Kidney capillary endothelial cell (primary cell): ENCODE measurements at regions not wholly inside any gene's neighbourhood (a gene's known extent, or its start where the extent isn't known, plus 50 kb on each side); places are given as distances from the start of the nearest gene placed in this dataset.
A peak's percentile ranks its signal among the peaks of the same experiment; 100 is the strongest.

Source experiments
- DNase-seq: peaks from one replicate; pipeline ENCODE4 v3.0.0-alpha.2; 2018; ENCODE audit warnings: low spot score

DNA sequence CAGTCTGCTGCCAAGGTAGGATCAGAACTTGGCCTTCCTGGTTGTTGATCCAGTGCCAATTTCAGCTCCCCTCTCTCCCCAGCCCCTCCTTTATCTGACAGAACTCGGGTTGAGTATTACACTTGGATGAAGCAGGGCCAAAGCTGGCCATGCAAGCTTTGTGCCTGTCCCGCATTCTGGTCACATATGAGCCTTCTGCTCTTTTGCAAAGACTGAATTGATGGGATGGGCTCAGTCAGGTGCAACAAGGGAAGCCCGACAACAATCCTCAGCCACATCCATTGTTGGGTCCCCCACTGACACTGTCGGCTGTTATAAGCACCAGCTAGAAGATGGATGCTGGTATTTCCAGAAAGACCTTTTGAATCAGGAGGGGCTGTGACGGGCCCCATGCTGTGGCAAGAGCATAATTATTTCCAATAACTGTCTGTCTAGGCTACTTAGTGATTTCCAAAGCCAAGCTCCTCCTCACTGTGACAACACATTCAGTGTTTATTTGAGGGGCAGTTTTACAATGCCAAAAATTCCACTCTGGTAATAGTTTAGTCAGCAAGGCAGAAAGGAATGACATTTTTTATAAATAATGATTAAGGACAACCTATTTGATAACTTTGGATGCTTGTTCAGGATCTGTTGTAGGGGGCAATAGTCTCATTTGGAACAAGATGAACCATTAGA, 146.8 kb upstream of the FRMD4B start:
- DNase-seq: no peak

DNA sequence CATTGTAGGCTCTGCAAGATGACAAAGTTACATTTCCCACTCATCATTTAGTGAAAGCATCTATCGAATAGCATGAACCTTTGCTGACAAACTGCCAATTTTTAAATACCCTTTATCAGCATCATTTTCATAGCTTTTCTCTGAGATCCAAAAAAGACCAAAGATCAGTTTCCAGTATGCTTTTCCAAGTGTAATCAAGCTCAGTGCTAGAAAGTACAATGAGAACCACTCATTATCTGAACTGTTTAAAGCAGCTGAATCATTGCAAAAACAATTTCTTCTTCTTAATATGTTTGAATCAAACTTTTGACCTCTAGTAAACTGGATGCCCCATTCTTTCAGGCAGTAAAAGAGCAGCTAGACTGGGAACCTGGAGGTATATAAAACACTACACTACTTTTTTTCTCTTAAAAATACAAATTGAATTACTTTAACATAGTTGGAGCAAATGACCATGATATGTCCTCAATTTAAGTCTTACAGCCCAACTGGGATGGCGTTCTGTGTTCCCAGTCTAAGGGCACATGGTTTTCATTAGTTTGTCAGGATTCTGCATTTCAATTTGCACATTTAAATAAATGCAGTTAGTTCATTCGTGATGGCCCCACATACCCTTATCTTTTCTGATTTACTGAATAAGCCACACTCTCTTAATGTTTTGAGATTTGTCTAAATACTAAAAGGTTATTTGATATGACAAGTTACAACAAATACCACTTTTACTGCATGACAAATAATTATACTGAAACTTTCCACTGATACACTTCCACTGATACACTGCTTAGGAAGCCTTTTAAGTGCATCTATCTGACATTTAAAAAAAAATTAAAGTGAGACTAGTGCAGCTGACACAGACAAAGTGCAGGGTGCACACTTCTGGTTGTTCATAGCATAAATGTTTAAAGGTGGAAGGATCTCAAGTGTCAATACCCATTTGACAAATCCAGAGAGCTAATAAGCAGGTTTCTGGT, 146.0 kb upstream of the FRMD4B start:
- no peak for DNase-seq

DNA sequence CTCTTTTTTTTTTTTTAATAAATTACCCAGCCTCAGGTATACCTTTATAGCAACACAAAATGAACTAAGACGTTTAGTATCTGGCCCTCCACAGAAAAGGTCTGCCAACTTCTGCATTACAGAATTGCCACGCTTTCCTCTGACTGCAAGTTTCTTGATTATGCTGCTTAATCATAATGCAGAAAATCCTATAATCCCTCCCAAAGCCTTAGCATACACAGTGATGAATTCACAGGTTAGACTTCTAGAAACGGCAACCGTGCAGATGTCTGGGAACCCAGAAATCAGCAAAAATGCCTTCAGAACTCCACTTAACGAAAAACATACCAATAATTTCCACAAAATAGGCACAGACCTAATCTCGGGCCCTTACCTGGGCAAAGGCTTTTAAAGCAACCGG, 144.7 kb upstream of the FRMD4B start:
- no peak for DNase-seq

DNA sequence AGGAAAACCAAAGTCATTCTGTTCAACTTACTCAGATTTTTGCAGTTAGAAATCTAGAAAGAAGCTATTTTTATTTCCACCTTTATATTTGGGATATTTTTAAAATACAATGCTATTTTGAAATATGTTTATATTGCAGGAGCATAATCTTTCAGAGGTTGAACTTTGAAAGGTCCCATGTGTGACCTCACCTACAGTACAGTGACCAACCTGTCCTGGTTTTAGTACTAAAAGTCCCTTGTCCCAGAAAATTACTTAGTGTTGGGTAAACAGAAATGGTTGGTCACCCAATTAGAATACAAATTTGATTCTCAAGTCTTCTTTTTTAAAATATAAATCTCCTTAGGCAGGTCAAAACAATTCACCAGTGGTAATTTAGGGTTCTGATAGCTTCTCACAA, 141.6 kb upstream of the FRMD4B start:
- no peak for DNase-seq

DNA sequence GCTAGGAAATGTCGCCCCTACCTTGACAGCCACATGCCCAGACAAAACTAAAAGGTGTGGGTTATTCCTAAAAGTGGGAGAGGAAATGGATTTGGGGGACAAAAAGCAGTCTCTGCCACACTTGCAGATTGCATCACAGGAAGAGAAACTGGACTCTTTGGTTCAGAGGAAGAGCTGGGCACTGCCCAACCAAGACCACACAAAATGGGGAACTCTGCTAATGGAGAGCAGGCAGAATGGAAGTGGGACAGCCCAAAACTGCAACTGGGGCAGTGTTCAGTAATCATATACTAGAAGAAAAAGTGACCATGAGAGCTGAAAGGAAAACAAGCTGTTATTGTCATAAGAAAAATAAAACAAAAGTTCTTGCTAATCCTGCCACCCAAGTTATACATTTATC, 138.9 kb upstream of the FRMD4B start:
- no peak for DNase-seq

DNA sequence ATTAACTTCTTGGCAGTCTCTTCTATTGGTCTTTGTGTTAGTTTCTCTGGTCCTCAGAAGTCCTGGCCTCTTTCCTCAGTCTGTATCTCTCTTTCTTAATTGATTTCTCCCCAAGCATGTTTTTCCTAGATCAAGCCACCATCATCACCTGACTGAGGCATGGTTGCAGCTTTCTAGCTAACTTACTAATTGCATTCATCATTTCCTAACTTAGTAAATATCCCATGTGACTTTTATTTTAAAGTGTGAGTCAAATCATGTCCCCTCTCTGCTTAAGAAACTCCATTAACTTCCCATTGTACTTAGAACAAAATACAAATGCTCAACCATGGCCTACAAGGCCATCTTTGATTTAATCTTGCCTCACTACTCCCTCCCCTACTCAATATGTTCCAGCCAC, 135.4 kb upstream of the FRMD4B start:
- DNase-seq: no peak

DNA sequence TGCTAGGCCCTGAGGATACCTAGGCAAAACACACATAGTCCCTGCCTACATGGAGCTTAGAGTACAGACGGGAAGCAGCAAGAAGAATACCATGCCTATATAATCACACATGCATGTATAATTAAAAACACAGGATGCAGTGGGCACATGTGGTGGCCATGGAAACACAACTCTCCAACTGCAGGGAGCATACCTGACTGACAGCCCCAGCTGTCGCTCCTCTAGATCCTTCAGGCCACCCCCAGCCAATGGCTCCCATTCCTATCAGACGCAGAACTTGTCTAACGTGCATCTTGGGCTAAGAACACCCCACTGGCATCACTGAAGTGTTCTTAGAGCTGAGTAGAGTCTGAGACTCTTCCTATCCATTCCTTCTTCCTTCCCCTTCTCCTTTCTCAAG, 125.5 kb upstream of the FRMD4B start:
- DNase-seq: no peak

DNA sequence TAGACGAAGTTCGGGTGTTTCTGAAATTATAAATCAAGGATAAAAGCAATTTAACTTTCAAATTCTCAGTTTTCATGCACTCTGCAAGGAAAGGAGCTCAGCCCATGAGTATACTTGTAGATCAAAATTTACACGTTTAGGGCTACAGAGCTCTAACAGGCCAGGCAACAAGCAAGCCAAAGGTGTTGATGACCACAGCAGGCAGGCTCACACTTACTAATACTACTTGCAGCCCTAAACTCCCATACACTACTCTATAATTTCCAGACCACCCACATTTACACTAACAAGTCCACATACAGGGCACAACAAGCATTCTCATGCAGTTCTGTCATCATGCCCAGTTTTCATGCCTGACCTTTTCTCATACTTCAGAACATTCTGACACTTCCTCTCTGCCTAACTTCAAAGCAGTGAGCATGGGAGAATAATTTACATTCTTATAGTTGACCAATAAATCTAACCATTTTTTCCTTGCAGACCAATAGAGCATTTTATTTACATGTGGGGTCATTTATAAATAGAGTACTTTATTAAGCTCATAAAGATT, 124.7 kb upstream of the FRMD4B start:
- peak; percentile 21 for DNase-seq

DNA sequence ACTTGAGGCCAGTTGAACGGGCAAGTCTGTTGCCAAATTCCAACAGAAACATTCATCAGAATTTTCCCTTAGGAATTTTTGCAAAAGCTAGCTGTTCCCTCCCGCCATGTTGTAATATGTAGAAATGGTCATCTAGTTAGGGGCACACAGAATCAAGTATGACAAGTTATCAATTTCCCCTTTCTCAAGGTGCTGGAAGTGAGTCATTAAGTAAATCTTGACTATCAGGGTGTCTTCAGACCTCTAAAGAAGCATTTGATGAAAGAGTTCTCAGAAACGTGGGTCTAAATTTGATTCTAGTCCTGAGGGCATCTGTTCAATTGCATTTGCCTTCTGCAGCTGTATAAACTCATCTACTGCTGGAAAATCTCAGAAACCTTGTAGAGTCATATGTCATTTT, 123.4 kb upstream of the FRMD4B start:
- DNase-seq: no peak

DNA sequence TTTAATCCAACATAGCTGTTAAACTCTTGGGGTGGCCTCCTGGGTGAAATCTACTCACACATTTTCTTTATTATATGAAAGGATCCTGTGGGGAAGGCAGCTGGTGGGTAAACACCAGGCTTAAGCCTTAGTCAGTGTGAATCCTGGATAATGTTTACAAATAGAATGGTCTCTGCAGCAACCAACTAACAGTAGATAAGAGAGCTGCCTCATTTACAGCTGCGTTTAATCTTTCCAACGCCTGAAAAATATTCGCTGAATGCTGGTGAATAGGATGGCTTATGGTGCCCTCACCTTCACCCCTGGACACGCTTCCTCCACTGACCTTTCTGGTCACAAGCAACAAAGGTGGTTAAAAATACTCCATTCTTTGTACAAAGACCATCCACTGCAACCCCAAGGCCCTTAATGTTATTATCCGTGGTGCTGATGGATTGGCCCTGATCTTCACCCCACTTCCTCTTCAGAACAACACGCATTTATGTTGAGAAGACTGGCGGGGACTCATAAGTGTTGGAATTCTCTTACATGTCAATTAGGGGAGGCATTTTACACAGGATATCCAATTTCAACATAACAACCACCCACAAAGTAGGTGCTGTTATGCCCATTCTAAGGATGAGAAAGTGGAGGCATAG, 120.0 kb upstream of the FRMD4B start:
- DNase-seq: no peak

DNA sequence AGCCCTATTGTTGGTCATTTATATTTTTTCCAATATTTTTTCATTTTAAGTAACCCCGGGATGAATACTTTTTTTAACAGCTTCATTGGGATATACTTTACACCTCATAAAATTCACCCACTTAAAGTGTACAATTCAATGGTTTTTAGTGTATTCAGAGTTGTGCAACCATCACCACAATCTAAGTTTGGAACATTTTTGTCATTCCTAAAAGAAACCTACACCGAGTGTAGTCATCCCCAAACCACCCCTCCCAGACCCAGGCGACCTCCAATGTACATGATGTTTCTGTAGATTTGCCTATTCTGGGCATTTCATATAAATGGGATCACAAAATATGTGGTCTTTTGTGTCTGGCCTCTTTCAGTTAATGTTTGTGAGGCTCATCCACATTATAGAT, 118.3 kb upstream of the FRMD4B start:
- DNase-seq: no peak

DNA sequence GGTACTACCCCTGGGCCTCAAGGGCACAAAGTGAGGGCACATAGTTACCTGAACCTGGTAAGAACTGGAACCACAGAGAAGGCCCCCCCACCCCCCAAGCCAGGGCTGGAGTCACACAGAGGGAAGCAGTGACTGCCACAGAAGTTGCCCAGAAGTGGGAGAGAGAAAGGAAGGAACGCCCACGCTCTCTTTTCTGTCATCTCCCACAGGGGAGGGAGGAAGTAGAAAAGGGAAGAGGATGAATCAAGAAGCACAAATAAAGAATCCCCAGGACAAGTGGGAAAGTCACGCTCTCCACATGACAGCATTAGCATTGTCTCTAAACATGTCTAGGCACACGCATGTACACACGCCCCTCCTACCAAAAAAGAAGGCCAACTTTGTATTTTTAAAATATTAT, 114.7 kb upstream of the FRMD4B start:
- DNase-seq: no peak

DNA sequence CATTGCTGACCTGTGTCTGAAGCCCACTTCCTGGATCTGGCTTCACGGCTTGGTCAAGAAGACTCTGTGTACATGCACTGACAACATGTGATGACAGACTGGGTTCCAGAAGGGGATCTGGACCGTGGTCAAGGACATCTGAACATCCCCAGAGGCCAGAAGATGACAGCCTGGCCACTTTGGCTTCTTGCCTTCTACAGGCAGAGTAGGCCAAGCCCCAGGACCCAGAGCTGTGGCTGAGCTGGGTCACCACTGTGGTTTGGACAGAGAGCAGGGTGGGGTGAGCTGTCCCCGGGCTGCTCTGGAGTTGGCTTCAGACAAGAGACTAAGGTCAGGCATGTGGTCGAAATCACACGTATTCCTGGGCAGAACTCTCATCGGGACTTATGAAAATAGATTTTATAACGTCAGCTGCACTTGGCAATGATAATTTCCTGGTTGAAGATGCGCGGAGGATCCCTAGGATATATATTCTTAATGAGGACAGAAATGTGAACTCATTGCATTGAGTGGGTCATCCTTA, 114.1 kb upstream of the FRMD4B start:
- DNase-seq: no peak

DNA sequence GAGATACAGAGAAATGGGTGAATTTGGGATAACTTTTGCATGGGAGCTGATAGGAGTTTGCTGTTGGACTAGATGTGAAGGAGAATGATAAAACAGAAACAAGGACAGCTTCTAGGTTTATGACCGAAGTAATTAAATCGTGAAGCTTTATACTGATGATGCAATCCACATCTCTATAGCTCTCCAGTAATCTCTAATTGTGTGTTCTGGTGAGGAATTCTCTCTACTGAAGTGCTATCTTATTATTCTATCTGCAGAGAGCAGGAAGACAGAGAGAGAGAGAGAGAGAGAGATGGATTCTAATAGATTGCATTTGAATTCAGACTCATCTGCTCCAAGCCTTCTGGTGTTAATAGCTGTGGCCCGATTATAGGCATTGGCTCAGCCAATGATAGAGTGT, 113.5 kb upstream of the FRMD4B start:
- no peak for DNase-seq

DNA sequence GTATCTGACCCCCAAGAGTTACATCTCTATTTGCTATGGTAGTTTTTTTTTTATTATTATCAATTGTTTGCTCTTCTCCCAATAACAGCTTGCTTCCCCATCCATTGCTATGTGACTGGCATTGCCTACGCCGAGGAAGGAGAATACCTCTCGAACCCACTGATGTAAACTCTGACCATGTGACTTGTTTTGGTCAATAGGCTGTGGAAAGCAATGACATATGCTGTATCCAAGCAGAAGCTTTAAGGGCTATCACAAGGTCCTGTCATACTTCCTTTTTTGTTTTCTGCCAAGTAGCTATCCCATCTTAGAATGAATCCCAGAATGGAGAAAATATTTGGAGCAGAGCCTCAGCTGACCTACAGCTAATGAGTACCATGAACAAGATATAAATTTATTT, 111.0 kb upstream of the FRMD4B start:
- no peak for DNase-seq

DNA sequence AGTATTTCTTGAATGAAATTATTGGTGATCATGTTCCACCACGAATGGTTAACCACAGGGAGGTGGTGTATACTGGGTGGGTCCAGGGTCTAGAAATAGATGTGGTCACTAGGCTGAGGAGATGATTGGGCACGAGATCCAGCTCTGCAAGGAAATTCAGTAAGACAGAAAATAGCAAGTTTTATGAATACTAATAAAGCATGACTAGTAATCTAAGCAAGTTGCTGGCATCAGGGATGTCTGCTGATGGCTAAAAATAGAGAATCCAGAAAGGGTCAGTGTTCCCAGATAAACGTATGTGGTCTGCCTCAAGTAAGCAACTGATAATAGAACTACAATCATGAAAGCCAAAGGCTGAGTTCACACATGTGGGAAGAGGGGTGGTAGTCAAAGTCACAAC, 108.3 kb upstream of the FRMD4B start:
- DNase-seq: no peak

DNA sequence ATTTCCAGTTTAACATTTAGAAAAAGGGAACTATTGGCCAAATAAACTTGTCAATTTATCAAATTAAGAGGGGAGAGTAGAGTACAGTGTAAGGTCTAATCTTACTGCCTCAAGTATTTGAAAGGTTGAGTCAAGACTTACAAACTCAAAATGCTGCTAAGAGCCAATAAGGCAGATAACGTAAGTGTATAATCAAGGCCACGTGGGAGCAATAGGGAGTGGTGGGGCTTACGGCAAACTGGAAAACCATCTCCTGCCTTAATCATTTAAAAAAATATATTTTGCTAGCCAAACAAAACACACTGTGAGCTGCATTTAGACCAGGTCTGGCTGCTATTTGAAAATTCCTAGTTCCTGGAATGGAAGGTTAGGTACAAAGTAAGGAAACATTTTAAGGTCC, 107.3 kb upstream of the FRMD4B start:
- DNase-seq: no peak

DNA sequence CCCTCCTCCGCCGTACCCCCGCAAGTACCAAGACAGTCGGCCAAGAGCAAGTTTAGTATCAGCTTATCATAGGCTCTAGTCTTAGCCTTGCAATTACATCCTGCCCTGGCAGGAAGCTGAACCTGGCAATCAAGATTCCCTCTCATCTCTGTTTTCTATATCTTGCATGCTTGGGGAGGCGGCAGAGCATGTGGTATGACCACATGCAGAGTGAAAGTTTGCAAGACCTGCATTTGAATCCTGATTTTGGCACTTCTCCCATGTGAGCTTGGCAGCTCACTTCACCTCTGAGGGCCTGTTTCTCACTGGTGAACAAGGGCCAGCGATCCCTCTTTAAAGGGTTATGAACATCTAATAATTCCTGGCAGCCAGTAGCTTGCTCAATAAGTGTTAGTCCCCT, 106.1 kb upstream of the FRMD4B start:
- no peak for DNase-seq

DNA sequence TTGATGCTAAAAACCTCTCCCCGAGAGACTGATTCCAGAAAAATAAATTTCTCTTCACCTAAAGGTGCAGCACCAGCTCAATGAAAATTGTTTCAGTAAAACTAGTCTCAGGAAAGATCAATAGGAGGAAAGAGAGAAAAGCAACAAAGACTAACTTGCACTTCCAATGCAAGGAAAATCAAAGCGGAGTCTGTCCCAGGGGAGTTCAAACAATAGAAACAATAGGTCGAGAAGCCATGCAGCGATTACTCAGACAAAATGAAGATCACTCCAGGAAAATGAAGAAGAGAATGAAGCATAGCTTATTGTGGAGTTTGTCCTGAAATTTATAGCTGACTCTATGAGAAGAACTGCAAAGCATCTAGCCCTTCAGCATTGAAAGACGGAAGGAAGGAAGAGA, 105.1 kb upstream of the FRMD4B start:
- peak; percentile 36 for DNase-seq

DNA sequence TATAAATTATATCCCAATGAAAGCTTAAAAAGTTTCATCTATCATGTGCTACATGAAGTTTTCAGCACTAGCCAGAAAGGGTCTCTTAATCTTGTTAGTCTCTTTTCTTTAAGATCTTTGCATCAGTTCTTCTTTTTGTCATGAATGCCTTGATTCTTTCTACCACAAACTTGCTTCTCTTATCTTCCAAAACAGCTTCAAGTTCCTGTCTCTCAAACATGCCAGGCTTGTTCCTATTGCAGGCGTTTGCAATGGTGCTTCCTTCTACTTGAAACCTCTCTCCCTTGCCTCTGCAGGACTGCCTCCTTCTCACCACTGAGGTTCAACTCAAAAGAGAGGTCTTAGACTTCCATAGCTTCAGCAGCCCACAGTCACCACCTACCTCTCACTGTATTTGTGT, 104.3 kb upstream of the FRMD4B start:
- no peak for DNase-seq

DNA sequence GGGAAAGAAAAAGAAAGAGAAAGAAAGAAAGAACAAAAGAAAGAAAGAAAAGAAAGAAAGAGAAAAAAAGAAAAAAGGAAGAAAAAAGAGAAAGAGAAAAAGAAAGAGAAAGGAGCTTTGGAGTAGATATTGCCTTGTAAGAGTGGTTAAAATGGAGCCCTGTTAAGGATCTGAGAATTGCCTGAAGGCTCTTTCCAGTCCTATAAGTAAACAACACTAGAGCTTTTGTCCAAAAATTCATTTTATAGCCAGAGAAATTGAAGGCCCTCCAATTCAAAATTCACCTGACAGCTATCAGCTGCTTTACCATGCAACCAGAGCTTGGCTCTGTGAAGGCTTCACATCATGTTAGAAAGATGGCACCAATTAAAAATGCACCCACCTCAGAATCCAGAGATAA, 102.1 kb upstream of the FRMD4B start:
- DNase-seq: no peak

DNA sequence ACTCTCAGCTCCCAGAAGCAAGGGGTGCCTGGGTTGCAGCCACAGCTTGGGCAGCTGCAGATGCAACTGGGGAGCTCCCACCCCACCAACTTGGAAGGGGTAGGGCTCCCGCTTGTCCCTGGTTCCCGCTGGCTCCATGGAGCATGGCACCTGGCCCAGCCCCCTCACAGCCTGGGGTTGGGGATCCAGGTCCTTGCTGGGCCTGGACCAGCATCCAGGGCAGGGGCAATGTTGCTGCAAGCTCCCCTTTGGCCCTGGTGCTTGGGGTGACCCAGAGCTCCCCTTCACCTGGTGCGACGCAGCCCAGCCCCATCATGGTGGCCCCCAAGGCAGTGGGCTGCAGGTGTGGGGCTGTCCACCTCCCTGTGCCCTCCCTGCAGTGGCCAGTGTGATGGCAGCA, 99.6 kb upstream of the FRMD4B start:
- DNase-seq: no peak
